NCI-H2227 treated with DMSO at 0.1 percent for 48 hours (cell line): ENCODE measurements at regions not wholly inside any gene's neighbourhood (a gene's known extent, or its start where the extent isn't known, plus 50 kb on each side); places are given as distances from the start of the nearest gene placed in this dataset.

ENCODE experiments used
- DNase-seq: peaks from one replicate; lab custom pipeline; 2025; lab: John Stamatoyannopoulos, UW

DNA sequence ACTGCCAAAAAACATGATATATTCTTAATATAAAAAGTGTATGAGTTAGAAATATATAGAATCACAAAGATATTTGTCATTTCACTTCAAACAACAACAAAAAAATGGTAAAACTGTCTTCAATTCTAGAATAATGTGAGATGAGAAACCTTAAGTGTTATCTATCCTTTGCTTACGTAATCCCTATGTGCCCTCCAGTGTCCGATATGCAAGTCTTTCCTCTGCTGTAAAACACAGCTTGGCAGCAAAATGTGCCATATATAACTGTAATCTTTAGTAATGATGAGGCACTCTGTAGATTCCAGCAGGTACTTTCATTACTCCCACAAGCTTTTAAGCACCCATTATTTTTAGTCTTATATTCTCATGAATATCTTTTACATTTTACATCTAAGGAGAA is 555.1 kb upstream of the FRG1 start:
- DNase-seq: no peak

DNA sequence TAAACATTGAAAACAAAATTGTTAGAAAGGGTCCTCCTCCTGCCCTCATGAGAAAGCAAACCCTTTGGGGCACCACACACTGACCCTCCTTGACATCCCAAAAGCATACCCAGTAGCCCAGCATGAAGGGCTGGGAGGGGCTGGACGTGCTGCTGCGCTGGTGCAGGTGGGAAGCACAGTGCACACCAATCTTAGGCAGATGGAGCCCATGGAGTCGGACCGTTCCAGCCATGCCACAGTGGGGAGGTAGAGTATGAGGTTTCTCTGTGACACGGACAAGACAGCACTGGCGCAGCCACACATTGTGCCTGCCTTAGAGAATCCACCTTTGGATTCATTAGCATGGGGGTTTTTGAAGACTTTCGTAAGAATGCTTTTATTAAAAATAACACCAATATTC is 544.2 kb upstream of the FRG1 start:
- no peak for DNase-seq

DNA sequence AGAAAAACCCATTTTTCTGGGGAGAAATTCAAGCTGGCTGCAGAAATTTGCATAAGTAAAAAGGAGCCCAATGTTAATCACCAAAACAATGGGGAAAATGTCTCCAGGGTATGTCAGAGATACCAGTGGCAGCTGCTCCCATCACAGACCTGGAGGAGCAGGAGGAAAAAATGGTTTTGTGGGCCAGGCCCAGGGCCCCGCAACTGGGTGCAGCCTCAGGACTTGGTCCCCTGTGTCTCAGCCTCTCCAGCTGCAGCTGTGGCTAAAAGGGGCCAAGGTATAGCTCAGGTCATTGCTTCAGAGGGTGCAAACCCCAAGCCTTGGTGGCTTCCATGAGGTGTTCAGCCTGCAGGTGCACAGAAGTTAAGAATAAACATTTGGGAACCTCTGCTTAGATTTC is 536.4 kb upstream of the FRG1 start:
- no peak for DNase-seq

DNA sequence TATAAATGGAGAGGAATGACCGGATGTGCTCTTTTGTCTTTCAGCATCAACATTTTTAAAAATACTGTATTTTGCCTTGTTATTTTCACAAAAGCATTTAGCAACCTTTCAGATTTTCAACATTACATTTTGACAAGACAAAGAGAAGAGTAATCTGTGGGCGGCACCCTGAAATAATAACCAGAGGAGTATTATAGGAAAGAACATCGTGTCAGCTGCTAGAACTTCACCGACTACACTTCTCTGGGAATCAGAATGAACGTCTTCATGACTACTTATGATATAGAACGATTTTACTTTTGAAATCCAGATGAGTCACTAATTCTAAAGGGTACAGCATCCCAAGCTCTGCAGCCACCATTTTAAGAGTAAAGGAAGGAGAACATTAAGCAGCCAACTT is 531.5 kb upstream of the FRG1 start:
- DNase-seq: no peak

DNA sequence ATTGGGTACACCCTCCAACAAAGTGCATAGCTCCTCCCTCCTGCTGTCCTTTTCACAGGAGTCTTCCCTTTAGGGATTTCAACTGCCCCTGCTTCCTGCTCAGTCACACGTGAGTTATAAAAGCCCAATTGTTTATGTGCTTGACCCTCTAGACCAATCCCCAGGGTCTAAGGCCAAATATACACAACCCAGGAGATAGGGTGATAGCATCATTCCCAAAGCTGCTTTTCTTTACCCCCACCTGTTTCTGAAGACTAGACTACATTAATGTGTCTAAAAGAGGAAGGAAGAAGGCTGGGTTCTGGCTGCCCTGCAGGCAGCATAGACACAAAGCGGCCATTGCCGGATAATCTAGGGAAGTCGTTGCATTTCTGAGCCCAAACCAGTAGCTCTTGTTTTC is 526.7 kb upstream of the FRG1 start:
- DNase-seq: no peak

DNA sequence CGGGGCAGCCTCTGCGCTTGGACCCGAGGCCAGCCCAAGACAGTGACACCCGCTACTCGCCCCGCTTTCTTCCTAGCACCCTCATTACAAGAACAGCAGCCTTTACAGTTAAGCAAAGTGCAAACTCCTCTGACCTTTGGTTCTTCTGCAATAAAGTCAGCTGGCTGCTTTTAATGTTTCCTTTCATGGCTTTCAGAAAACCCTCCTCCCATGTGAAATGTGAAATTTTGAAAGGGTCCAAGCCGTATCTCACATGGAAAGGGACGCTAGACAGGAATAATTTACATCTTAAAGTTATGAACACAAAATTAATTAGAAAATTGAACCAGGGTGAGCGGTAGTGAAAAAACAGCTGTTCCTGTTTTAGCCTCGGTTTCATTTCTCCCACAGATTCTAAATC is 520.1 kb upstream of the FRG1 start:
- DNase-seq: no peak

DNA sequence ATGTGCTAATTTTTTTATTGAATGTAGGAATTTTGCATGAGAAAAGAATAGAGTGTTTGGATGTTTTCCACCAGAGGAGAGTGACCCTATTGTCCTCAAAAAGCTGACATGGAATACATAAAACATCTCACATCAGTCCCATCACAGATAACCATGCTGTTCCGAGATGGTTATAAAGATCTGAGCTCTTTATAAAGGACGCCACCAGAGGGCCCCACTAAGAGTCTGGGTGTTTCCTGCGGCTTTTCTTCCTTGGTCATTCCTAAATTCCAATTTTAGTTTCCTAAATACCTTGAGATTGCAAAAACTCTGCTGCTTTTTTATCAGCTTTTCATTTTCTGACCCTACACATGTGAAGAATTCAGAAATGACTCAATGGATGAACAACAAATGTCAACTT is 504.5 kb upstream of the FRG1 start:
- DNase-seq: no peak

DNA sequence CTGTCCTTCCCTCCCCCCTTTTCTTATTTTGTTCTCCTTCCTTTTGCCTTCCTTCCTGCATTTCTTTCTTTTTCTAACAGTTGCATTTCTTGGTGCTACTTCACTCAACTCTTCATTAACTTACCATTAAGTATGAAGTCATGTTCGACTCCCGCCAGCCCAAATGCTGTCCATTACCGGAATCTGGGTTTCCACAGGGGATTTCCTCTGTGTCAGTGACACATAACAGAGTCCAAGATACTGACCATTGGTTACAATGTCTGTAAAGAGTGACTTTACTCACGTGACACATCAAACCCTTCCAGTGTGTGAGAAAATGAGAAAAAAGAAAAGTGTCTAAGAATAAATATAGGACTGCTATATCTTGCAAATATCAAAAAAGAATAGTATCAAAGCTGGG is 500.0 kb upstream of the FRG1 start:
- DNase-seq: no peak

DNA sequence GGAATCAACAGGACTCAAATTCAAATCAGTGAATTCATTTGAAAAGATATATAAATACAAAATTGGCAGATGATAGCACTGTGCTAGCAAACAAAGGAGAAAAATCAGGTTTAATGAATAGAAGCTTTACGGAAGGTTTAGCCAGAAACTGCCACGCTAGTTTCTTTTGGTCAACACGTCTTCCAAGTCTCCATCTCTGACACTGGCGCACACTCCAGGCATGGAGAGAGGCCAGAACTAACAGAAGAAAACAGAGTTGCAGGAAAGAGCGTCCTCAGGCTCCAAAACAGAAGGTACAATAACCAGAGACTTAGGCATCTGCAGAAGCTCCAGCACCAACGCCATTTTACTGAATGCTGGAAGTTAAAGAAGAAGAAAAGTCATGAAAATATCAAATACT is 497.3 kb upstream of the FRG1 start:
- no peak for DNase-seq

DNA sequence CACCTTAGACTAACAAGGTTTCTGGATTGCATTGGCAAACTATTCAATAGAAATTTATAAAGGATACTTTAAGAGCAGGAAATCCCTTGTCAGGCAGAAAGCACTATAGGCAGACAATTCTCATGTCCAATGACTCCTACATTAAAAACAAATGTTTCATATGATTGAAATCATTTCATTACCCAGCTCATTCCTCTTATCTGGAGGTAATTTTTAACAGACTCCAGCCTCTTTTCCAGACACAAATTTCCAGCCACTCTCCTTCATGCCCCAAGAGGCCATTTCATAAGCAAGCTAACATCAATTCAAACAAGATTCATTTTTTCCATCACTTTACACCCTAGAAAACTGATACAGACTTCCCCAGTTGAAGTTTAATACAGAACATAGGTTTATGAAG is 495.1 kb upstream of the FRG1 start:
- DNase-seq: no peak

DNA sequence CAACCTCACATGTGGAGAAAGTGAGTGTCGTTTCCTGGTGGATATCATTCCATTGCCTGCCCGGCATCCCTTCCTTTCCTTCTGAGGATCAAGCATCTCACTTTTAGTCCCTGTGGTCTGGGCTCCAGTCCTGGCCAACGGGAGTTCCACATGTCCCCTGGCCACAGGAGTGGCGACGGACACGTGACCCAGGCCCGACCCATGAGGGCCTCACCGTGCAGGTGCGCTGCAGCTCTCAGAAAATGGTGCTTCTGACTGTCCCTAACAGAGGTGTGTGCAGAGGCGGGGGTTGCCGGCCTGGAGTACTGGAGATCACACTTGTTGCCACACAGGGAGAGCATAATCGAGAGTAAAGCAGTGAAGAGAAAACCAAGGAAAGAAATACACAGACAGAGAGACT is 476.9 kb upstream of the FRG1 start:
- no peak for DNase-seq

DNA sequence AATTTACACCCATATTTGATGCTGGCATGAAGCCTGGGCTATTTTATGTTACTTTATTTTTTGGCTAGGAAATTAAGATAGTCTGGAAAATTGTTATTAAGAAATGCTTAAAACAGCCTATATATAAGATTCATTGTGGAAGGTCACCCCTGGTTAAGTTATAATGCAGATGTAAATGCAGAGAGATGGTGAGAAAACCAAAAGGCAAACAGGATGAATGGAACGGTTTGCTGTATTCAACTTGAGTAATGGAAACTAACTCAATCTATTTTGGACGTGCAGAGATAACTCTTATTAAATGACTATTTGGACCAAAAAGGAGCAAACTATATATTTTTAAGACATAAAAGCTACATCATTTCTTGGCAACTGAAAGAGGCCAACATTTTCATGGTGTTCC is 446.3 kb upstream of the FRG1 start:
- no peak for DNase-seq

DNA sequence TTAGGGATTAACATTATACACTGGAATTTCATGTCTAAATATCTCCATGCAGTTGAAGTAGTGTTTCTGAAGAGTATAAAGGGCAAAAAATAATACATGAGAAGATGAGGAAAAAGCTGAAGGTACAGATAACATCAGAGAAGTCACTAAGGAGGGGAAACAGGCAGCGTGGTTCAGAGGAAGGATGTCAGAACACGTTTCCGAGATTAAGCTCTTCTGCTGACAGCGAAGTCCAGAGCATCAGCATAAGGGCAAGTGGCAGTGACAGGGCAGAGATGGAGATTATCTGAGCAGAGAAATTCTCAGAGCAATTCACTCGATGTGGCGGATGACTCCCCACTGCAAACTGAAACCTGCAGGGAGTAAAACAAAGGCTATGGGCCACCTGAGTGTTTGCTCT is 443.2 kb upstream of the FRG1 start:
- DNase-seq: no peak

DNA sequence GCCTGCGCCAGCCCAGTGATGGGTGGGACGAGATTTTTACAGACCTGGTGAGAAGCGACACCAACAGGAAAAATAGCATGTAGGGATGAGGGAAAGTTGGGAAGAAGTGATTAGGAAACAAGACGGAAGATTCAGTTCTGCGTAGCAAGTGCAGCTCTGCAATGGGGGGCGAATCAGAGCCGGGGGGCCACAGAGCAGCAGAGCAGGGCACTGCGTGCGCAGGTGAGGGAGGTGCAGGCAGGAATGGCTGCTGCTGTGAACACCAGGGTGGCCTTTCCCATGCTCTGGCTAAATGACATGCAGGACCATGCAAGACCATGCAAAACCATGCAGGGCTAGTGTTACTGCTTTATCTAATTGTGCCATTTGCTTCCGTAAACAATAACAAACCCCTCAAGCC is 442.7 kb upstream of the FRG1 start:
- DNase-seq: no peak

DNA sequence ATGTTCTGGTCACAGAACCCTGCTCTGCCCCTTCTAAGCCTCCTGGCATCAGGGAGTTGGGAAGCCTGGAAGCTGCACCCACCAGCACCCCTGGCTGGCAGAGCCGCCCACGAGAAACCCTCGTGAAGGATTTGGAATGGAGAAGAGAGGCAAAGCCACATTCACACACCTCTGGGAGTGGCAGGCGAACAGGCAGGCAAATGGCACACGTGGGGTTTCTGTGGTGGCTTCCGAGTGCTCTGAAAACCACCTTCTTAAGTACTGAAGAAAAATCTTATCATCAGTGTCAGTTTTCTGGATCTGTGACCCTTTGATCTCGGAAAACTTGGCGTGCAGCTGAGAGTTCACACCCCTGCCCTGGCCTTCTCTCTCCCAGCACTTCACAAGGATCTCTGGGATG is 442.2 kb upstream of the FRG1 start:
- DNase-seq: no peak

DNA sequence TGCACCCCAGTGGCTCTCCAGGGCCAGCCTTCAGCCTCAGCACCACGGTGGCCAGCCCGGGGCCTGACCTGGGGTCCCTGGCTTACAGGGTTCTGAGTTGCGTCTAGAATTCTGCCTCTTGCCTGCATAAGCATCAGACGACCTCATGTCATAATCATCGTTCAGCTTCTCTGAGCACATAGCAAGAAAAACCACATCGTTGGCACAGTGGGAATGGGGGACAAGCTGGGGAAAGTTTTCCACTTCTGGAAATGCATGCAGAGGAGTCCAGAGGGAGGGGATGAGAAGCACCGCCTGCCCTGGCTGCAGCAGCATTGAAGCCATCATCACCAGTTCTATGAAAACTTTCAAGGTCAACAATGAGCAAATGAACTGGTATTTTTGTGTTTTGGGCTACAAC is 441.0 kb upstream of the FRG1 start:
- no peak for DNase-seq

DNA sequence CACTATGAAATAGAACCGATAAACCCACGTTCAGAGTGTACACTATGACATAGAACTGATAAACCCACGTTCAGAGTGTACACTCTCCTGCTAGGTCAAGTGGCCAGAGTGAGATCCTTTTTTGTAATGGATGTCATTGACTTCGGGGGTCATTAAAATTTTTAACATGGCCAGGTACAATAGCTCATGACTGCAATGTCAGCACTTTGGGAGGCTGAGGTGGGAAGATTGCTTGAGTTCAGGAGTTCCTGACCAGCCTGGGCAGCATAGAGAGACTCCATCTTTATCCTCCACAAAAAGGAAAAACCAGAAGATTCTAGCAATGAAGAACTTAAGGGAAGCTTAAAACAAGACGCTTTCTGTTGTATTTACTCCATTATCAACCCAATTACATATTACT is 439.7 kb upstream of the FRG1 start:
- DNase-seq: no peak

DNA sequence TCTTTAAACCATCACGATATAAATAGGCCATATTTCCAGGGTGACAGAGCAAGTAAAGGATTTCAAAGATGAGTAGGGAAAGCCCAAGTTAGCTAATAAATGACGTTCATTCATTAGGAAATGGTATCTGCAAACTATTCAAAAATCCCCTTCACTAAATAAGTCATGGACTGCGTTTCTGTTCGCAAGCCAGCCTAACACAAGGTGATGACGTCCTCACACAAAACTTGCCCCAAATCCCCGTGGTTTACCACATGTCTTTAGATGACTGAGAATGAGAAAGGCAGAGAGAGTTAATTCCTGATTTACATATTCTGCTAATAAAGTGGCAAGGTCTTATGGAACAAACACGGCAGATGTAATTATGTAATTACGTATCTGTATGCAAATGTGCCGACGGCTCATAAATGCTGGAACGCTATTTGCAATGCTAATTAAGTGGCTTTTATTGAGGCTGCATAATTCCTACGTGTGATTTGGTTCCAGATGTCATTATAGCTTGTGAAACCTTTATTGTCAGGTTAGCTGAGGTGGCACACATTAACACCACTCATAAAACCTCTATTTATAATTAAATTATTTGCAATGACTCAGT is 437.7 kb upstream of the FRG1 start:
- DNase-seq: no peak

DNA sequence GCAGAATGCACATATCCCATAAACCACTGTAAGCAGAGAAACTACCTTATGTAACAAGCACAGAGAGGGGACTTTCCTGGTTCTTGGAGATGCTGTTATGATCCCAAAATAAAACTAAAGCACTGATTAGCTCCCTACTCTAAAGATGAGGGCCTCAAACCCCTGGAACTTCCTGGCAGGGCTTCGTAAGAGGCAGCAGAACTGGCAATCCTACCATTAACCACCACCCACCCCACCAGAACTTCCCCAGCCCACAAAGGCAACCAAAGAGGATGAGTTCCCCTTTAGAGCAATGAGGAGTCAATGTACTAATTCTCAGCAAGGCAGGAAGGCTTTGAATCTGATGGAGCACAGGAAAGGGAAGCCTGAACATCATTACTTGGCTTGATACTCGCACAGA is 436.5 kb upstream of the FRG1 start:
- no peak for DNase-seq

DNA sequence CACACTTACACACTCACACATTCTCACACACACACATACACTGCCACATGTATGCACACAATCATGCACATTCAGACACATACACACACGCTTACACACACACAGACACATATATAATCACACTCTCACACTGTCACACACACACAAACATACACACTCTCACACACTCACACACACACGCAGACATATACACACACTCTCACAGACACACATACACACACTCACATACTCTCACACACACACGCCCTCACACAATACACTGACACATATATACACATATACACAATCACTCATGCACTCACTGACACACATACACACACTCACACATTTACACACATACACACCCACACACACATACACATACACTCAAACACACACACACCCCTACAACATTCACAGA is 435.3 kb upstream of the FRG1 start:
- no peak for DNase-seq

DNA sequence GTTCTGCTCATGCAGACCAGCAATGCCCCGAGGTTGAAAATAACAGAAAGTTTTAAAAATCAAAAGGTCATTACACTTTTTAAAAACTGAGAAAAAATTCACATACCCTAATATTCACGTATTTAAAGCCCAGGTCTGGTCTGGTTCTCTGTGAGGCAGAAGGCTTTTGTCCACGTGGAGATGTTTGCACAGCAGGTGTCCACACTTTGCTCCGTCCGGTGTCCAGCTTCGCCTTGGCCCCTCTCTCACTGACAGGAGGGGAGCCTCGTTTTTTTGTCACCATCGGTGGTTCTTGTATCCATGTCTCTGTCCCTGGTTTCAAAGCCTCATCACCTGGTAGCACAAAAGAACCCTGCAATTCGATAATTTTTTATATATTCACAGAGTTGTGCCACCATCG is 434.6 kb upstream of the FRG1 start:
- DNase-seq: no peak

DNA sequence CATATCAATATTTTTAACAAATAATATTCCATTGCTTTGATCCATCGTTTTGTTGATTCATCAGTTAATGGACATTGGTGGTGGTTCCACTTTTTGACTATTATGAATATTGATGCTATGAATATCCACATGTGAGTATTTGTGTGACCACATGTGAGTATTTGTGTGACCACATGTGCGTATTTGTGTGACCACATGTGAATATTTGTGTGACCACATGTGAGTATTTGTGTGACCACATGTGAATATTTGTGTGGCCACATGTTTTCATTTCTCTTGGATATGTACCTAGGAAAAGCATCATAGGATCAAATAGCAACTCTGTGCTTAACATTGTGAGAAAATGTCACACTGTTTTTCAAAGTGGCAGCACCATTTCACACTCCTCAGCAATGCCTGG is 433.6 kb upstream of the FRG1 start:
- no peak for DNase-seq

DNA sequence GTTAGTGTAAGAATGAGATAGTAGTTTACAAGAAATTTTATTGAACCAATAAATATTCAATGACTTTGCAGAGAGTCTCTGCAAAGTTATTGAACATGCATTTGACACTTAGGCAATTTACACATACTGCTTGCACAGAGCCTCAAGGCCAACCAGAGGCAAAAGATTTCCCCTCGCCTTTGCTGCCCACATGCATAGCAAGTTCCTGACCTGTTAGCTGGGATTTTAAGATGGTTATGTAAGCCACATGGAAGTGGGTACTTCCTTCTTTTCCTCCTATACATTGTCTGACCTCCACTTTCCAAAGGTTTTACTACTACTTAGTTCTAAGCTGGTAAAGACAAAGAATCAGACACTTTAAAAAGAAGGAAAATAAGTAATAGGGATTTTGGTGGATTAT is 430.1 kb upstream of the FRG1 start:
- no peak for DNase-seq

DNA sequence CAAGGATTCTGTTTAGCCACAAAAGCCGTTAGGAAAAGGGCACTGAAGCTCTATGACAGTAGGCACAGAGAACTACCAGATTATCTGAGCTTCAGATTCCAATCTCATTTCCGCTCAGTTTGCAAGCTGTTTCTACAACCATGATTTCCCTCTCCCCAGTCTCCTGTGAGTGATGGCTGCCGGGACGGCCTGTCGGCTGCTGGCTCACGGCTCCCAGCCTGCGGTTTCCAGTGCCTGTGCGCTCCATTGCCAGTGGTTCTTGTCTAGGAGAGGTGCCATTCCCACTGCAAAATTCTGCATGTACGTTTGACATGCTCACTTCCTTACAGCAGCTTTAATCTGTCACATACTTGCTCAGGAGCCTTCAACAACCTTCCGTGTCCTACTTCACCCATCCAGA is 429.1 kb upstream of the FRG1 start:
- no peak for DNase-seq

DNA sequence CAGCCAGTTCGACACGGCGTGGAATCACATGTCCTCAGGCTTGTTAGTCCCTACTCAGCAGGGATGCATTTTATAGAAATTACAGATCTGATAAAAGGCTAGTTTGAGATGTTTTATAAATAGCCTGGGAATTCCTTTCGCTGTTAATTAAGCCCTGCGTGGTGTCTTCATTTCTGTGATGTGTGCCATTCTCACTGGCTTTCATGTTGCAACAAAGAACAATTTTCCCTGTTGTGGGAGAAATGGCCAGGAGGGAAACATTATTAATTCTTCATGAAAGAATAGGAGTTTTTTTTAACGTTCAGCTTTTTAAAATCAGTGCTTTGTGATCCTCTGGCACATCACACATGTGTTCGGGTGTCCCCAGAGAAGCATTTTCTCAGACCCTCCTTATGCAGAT is 427.3 kb upstream of the FRG1 start:
- no peak for DNase-seq
